BJ (cell line): ENCODE measurements at regions not wholly inside any gene's neighbourhood (a gene's known extent, or its start where the extent isn't known, plus 50 kb on each side); places are given as distances from the start of the nearest gene placed in this dataset.
A peak's percentile ranks its signal among the peaks of the same experiment; 100 is the strongest.

Source experiments
- CTCF ChIA-PET: fragments of 350-600 bp; formaldehyde crosslinking; extraction: SDS; loops from one replicate; lab custom pipeline; 2021; ENCODE audit warnings: antibody characterized with exemption, inconsistent platforms; lab: Yijun Ruan, JAX
- POLR2A ChIA-PET: fragments of 300-600 bp; sonication (Branson Sonifier 250); formaldehyde crosslinking; extraction: SDS; loops from one replicate; lab custom pipeline; 2021; ENCODE audit warnings: antibody characterized with exemption; lab: Charles Lee
- DNase-seq: peaks from one replicate; pipeline ENCODE4 v3.0.0-alpha.2; 2011; ENCODE audit warnings: low read depth
- H3K27me3 ChIP-seq: 2 replicates; pipeline ENCODE4 v1.6.0; 2011; ENCODE audit warnings: low read length; ENCODE audit not compliant: control insufficient read depth, insufficient read depth
- H3K36me3 ChIP-seq: 2 replicates; pipeline ENCODE4 v1.5.1; 2011; ENCODE audit warnings: low read length; ENCODE audit not compliant: control insufficient read depth, insufficient read depth
- H3K4me3 ChIP-seq: 2 replicates; pipeline ENCODE4 v1.5.1; 2011; ENCODE audit warnings: low read depth, mild to moderate bottlenecking, control low read depth, low read length
- TF ChIP-seq, protein P1 (sequence below): IDR thresholded peaks from 2 replicates; pipeline ENCODE4 v1.5.1; 2011; ENCODE audit warnings: low read depth, mild to moderate bottlenecking, control low read depth, inconsistent platforms, low read length, moderate library complexity; ENCODE audit not compliant: insufficient read depth

DNA sequence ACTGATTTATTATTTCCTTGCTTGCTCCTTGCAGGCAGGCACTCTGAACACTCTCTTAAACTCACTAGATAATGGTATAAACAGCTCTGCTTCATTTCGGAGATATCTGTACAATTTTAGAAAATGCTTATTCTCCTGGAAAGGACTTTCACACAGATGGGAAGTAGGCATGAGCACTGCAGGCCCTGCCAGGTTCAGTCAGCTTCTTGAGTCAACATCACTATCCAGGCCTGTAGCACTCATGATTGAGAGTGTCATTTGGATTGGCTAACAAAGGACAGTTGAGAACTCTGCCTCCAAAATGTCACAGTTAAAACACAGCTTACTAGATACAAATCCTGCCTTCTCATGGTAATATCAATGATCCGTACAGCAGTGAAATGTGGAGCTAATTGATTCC lies 181.9 kb downstream of the CYYR1 start:
- TF ChIP-seq, protein P1, sequence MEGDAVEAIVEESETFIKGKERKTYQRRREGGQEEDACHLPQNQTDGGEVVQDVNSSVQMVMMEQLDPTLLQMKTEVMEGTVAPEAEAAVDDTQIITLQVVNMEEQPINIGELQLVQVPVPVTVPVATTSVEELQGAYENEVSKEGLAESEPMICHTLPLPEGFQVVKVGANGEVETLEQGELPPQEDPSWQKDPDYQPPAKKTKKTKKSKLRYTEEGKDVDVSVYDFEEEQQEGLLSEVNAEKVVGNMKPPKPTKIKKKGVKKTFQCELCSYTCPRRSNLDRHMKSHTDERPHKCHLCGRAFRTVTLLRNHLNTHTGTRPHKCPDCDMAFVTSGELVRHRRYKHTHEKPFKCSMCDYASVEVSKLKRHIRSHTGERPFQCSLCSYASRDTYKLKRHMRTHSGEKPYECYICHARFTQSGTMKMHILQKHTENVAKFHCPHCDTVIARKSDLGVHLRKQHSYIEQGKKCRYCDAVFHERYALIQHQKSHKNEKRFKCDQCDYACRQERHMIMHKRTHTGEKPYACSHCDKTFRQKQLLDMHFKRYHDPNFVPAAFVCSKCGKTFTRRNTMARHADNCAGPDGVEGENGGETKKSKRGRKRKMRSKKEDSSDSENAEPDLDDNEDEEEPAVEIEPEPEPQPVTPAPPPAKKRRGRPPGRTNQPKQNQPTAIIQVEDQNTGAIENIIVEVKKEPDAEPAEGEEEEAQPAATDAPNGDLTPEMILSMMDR: no peak

DNA sequence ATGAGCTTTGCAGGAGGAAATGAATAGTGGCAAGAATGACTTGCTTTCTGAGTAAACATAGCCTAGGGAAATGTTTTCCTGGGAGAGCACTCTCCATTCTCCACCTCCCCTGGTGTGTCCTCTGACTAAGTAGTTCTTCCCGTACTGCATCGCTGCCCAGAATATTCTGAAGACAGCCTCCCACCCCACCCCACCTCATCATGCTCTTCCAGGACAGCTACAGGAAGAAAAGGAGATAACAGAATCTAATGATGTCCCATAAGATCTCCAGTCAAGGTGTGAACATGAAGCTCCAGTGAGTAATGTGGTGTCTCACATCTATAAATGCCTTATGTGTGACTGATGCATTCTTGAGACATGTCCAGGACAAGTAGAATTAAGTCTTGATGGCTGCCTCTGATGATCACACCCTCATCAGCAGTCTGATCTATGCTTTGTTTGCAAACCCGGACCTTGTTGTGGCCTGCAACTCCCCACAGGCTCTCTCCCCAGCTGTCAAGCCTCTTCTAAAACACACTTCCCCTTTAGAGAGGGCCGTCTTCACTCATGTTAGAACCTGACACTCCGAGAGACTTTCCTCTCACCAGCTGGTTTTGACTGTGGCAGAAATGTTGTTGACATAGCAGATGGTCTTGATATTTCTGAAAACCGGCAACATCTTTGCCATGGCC lies 183.0 kb downstream of the CYYR1 start:
- H3K4me3 ChIP-seq: no peak overlapping the region
- peak; percentile 57 for DNase-seq
- ChIA-PET CTCF (interaction anchor here (2.0 kb wide), 1 partner anchor 15 kb away, joined by 5 read pairs; no protein-coding TSS in a partner anchor), POLR2A (no interaction called here)
- no peaks in the 10 kb centered on the region for H3K27me3 ChIP-seq
- H3K36me3 ChIP-seq: no peaks in the 10 kb centered on the region
- TF ChIP-seq, protein P1: no peak

More for the DNA sequence above, 181.9 kb downstream of the CYYR1 start:
- Histone ChIP-seq H3K27me3 (no peaks in the 10 kb centered on the region), H3K36me3 (no peaks in the 10 kb centered on the region), H3K4me3 (no peak overlapping the region)
- ChIA-PET POLR2A (no interaction called here), CTCF (interaction anchor here (1.0 to 2.0 kb wide), 3 partner anchors 9 to 14 kb away, joined by 3 to 5 read pairs (median 4); no protein-coding TSS in a partner anchor)
- no peak for DNase-seq

DNA sequence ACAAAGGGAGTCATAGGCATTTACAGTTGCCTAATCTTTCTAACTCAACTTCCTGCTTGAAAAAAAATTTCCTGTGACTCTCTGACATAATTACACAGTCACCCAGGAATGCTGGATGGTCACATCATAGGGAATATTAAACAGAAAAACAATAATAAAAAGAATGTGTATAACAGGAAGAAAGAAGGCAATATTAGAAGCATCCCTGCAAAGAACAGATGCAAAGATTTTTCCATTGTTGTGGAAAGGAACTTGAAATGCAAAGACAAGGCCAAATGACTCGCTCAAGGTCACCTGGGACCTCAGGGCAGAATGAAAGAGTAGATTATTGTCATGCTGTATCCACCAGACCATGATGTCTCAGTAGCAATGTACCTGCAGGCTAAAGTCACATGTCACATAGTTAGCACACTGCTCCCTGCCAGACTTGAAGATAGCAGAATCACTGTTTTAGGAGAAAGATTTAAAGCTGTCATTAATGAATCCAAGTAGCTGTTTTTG lies 184.3 kb downstream of the CYYR1 start:
- no peaks in the 10 kb centered on the region for H3K27me3 ChIP-seq
- DNase-seq: peak; percentile 61
- H3K36me3 ChIP-seq: no peaks in the 10 kb centered on the region
- ChIA-PET CTCF (interaction anchor here (0.7 to 1.2 kb wide), 2 partner anchors 18 to 218 kb away, joined by 3 read pairs; partner anchors contain the start of gene APP), POLR2A (no interaction called here)
- TF ChIP-seq, protein P1: no peak
- H3K4me3 ChIP-seq: no peak overlapping the region

DNA sequence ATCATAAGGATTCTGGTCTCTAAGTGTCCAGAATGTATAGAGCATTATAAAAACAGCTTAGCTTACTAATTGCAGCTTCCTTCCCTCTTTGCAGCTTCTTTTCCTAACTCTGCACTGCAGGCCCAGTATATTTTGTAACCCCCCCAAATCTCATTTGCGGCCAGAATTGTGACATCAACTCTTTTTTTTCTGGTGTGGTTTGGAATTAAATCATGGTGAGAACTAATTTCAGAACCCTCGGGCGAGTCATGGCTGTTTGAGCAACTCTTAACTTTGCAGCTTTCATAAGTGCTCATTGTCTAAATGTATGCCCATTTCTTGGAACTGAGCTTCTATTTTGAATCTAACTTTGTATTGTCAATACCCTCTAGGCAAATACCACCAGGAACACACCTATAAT lies 187.4 kb downstream of the CYYR1 start:
- TF ChIP-seq, protein P1: no peak
- no peaks in the 10 kb centered on the region for H3K36me3 ChIP-seq
- H3K4me3 ChIP-seq: no peak overlapping the region
- ChIA-PET CTCF (interaction anchor here (1.0 kb wide), 1 partner anchor 44 kb away, joined by 4 read pairs; no protein-coding TSS in a partner anchor), POLR2A (no interaction called here)
- no peak for DNase-seq
- H3K27me3 ChIP-seq: no peaks in the 10 kb centered on the region

DNA sequence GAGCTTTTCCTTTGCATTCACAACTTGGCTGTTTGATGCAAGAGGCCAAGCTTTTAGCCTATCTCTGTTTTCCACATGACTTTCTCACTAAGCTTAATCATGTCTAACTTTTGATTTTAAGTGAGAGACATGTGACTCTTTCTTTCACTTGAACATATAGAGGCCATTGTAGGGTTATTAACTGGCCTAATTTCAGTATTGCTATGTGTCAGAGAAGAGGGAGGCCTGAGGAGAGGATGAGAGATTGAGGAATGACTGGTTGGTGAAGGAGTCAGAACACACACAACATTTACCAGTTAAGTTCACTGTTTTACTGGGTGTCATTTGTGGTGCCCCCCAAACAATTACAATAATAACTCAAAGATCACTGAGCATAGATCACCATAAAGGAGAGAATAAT lies 193.5 kb downstream of the CYYR1 start:
- CTCF ChIA-PET: interaction anchor here (1.3 kb wide), 1 partner anchor 12 kb away, joined by 3 read pairs; no protein-coding TSS in a partner anchor
- DNase-seq: no peak

More for the DNA sequence above, 193.5 kb downstream of the CYYR1 start:
- no peaks in the 10 kb centered on the region for H3K27me3 ChIP-seq
- POLR2A ChIA-PET: no interaction called here
- TF ChIP-seq, protein P1: no peak
- H3K36me3 ChIP-seq: no peaks in the 10 kb centered on the region
- H3K4me3 ChIP-seq: no peak overlapping the region
